K562 (cell line): ENCODE measurements at regions not wholly inside any gene's neighbourhood (a gene's known extent, or its start where the extent isn't known, plus 50 kb on each side); places are given as distances from the start of the nearest gene placed in this dataset.

ENCODE experiments used
- ATAC-seq: fragments of 200-7000 bp; cut with Tn5 transposase; 3 replicates; pipeline ENCODE4 v1.9.1; 2020; ENCODE audit warnings: moderate library complexity
- BruUV-seq: library from RNA; stranded (reverse); fragments of 400-500 nt; replicated peaks from 2 replicates; lab custom pipeline; 2021; lab: Mats Ljungman, UMichigan
- CTCF ChIA-PET: fragments of 300-600 bp; formaldehyde crosslinking; extraction: SDS; loops from one replicate; lab custom pipeline; 2021; ENCODE audit warnings: low intra/inter-chr PET ratio; lab: Yijun Ruan, JAX
- POLR2A ChIA-PET: fragments of 300-600, 350-650 bp; sonication (Branson Sonifier 250); formaldehyde crosslinking; extraction: SDS; loops from one replicate; lab custom pipeline; 2021; ENCODE audit warnings: antibody characterized with exemption, inconsistent platforms; lab: Yijun Ruan, JAX
- DNase-seq, 4 experiments: peaks; one replicate each; pipeline versions ENCODE4 v3.0.0 to v3.0.0-alpha.2; 2011 to 2018; ENCODE audit warnings: low spot score in 3 of 4, mixed read lengths in 3 of 4; ENCODE audit errors: extremely low read depth in 1 of 4
- FAIRE-seq: peaks from 2 replicates; lab custom pipeline; 2011; peaks lifted over from hg19 to GRCh38; lab: Jason Lieb, UNC
- H2AFZ ChIP-seq: 2 replicates; pipeline ENCODE4 v1.6.0; 2011; ENCODE audit warnings: low read depth, low read length, control low read depth, inconsistent platforms
- H3K27ac ChIP-seq: fragments of 200-600 bp; 3 replicates; pipeline ENCODE4 v1.8.0; 2011; ENCODE audit warnings: low read depth, mild to moderate bottlenecking, control low read depth, inconsistent platforms, low read length, moderate library complexity, mixed read lengths; ENCODE audit errors: extremely low read depth
- H3K27me3 ChIP-seq, 2 experiments: fragments of 300-600 bp in 1 of 2; 2 replicates in 1 of 2; 3 replicates in 1 of 2; pipeline versions ENCODE4 v1.6.0 to v1.8.0; 2011; ENCODE audit warnings: inconsistent platforms in 2 of 2, low read length in 2 of 2, mild to moderate bottlenecking in 1 of 2, mixed read lengths in 1 of 2, moderate library complexity in 1 of 2; ENCODE audit not compliant: control insufficient read depth in 2 of 2, insufficient read depth in 2 of 2
- H3K36me3 ChIP-seq: fragments of 300-600 bp; 3 replicates; pipeline ENCODE4 v1.8.0; 2011; ENCODE audit warnings: mild to moderate bottlenecking, low read length, inconsistent platforms; ENCODE audit not compliant: control insufficient read depth, insufficient read depth
- H3K4me1 ChIP-seq, 2 experiments: fragments of 200-600 bp in 1 of 2; replicated peaks in 1 of 2; 2 replicates in 1 of 2; 3 replicates in 1 of 2; pipeline versions ENCODE4 v1.5.1 to v1.8.0; 2011; ENCODE audit warnings: inconsistent platforms in 2 of 2, low read length in 2 of 2, mild to moderate bottlenecking in 1 of 2, mixed read lengths in 1 of 2, moderate library complexity in 1 of 2; ENCODE audit not compliant: control insufficient read depth in 2 of 2, insufficient read depth in 2 of 2
- H3K4me2 ChIP-seq: 2 replicates; pipeline ENCODE4 v1.6.1; 2011; ENCODE audit warnings: low read length, control low read depth, inconsistent platforms, mixed read lengths; ENCODE audit not compliant: insufficient read depth
- H3K4me3 ChIP-seq: fragments of 200-600 bp; sonication (generic), shearing (Covaris generic); 2 replicates; pipeline ENCODE4 v1.5.1; 2016; ENCODE audit warnings: control low read depth, inconsistent platforms
- H3K79me2 ChIP-seq: fragments of 200-600 bp; 3 replicates; pipeline ENCODE4 v1.8.0; 2011; ENCODE audit warnings: low read length, inconsistent platforms; ENCODE audit not compliant: control insufficient read depth, insufficient read depth
- H3K9ac ChIP-seq, 2 experiments: 2 replicates each; pipeline versions ENCODE4 v1.6.0 to v1.6.1; 2011; ENCODE audit warnings: low read depth in 2 of 2, low read length in 2 of 2, control low read depth in 1 of 2, inconsistent platforms in 1 of 2, mild to moderate bottlenecking in 1 of 2, mixed read lengths in 1 of 2; ENCODE audit not compliant: insufficient read depth in 1 of 2
- H3K9me1 ChIP-seq: one replicate; pipeline ENCODE4 v1.6.0; 2011; ENCODE audit warnings: inconsistent platforms, mild to moderate bottlenecking, low read length, moderate library complexity; ENCODE audit not compliant: control insufficient read depth, insufficient read depth
- H3K9me3 ChIP-seq: replicated peaks from 2 replicates; pipeline ENCODE4 v1.5.1; 2011; ENCODE audit warnings: low read depth, low read length, inconsistent platforms; ENCODE audit not compliant: control insufficient read depth, insufficient read depth
- H4K20me1 ChIP-seq: replicated peaks from 2 replicates; pipeline ENCODE4 v1.6.1; 2011; ENCODE audit warnings: low read length, inconsistent platforms, mixed read lengths; ENCODE audit not compliant: control insufficient read depth, insufficient read depth
- HLTF ChIP-seq: fragments of 450-650 bp; IDR thresholded peaks from 2 replicates; pipeline ENCODE4 v1.6.1; 2016
- KLF6 ChIP-seq: fragments of 250-450 bp; sonication (Bioruptor Pico); IDR thresholded peaks from 2 replicates; pipeline ENCODE4 v1.4.0; 2020; ENCODE audit warnings: mild to moderate bottlenecking, moderate library complexity, borderline replicate concordance
- NR2C2 ChIP-seq, 2 experiments: fragments of 200-800 bp in 1 of 2; sonication (Bioruptor generic) in 1 of 2; sonication (generic) in 1 of 2; formaldehyde crosslinking in 1 of 2; IDR thresholded peaks; 2 replicates each; pipeline versions ENCODE4 v1.6.1 to v1.8.0; 2016 to 2022; ENCODE audit warnings: mild to moderate bottlenecking in 1 of 2, missing compliant biosample characterization in 1 of 2, missing genetic modification characterization in 1 of 2, missing genetic modification reagents in 1 of 2
- PHTF2 ChIP-seq: fragments of 250-450 bp; sonication (Bioruptor Pico); IDR thresholded peaks from 2 replicates; pipeline ENCODE4 v1.5.0; 2021; ENCODE audit warnings: mild to moderate bottlenecking
- PRMT5 ChIP-seq: sonication (generic); formaldehyde crosslinking; IDR thresholded peaks from 2 replicates; pipeline ENCODE4 v1.5.0; 2020; ENCODE audit warnings: missing genetic modification reagents
- PURB ChIP-seq: sonication (generic); formaldehyde crosslinking; IDR thresholded peaks from 2 replicates; pipeline ENCODE4 v1.9.0; 2021; ENCODE audit warnings: low read depth, mild to moderate bottlenecking, missing genetic modification reagents
- RBM17 ChIP-seq: fragments of 200-400 bp; formaldehyde crosslinking; IDR thresholded peaks from 2 replicates; pipeline ENCODE4 v1.6.1; 2017; ENCODE audit warnings: low read depth, mild to moderate bottlenecking, low read length, borderline replicate concordance
- SIN3A ChIP-seq, 2 experiments: fragments of 150-350 bp in 1 of 2; IDR thresholded peaks; 2 replicates each; pipeline ENCODE4 v1.6.1; 2011 to 2016; ENCODE audit warnings: borderline replicate concordance in 2 of 2, low read depth in 2 of 2, low read length in 2 of 2, mild to moderate bottlenecking in 2 of 2, moderate library complexity in 2 of 2; ENCODE audit not compliant: control insufficient read depth in 1 of 2
- ZBTB17 ChIP-seq: fragments of 450-650 bp; formaldehyde crosslinking; IDR thresholded peaks from 2 replicates; pipeline ENCODE4 v1.4.0; 2020; ENCODE audit warnings: mild to moderate bottlenecking
- ZBTB8A ChIP-seq: fragments of 450-650 bp; IDR thresholded peaks from 2 replicates; pipeline ENCODE4 v1.6.1; 2018; ENCODE audit warnings: mild to moderate bottlenecking, moderate library complexity; ENCODE audit not compliant: partially characterized antibody
- ZEB2 ChIP-seq: fragments of 450-650 bp; IDR thresholded peaks from 2 replicates; pipeline ENCODE4 v1.6.1; 2016
- ZNF274 ChIP-seq: IDR thresholded peaks from 2 replicates; pipeline ENCODE4 v1.6.1; 2011; ENCODE audit warnings: low read depth, mild to moderate bottlenecking, low read length, moderate library complexity, borderline replicate concordance
- ZNF589 ChIP-seq: fragments of 200-800 bp; sonication (Bioruptor generic); IDR thresholded peaks from 2 replicates; pipeline ENCODE4 v1.6.1; 2016; ENCODE audit warnings: low read depth, missing genetic modification characterization, missing compliant biosample characterization
- WGBS: fragments of 100-300 bp; shearing (Covaris generic); methylation state at CpG from one replicate; pipeline ENCODE4 v1.1.6; 2016; ENCODE audit warnings: low coverage, mixed read lengths; ENCODE audit not compliant: insufficient coverage; ENCODE audit errors: missing lambda C conversion rate; 5-methylcytosine and 5-hydroxymethylcytosine counted together
- in situ Hi-C: fragments of 300-500 bp; cut with MboI; formaldehyde crosslinking; loops from 4 replicates; pipeline ENCODE4 v1.15.0; 2018; ENCODE audit warnings: inconsistent platforms, mixed read lengths
- intact Hi-C: fragments of 100-400 bp; cut with micrococcal nuclease; formaldehyde crosslinking; loops from 2 replicates; pipeline ENCODE4 v1.14.2; 2022
- TF ChIP-seq, protein P1 (sequence below): sonication (generic); formaldehyde crosslinking; IDR thresholded peaks from 2 replicates; pipeline ENCODE4 v1.8.0; 2022; ENCODE audit warnings: missing genetic modification reagents, mild to moderate bottlenecking, borderline replicate concordance
- TF ChIP-seq, protein P2 (sequence below): fragments of 450-650 bp; conservative IDR thresholded peaks from 2 replicates; pipeline ENCODE4 v1.6.1; 2016; ENCODE audit warnings: missing genetic modification characterization, low read depth, mild to moderate bottlenecking, control low read depth, missing compliant biosample characterization

DNA sequence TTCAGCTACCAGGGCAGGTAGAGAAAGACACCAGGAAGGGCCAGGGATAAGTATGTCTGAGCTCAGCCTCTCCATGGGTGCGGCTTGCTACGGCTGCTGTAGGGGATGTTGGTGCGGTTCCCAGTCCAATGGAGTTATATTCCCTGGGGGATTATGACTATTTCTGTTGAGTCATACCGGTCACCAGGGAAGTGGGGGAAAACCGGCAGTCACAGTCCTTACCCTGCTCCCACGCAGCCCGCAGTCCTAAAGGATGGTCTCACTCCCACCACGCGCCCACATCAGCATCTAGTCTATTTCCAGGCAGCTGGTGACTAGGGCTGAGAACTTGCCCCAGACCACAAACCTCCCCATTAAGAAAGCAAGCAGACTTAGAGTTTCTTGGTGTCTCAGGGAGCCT is 191.6 kb downstream of the VEGFC start:
- no peaks in the 10 kb centered on the region for H3K9me3 ChIP-seq
- in situ Hi-C loops (no loop called here), intact Hi-C loops (no loop called here)
- no peaks in the 10 kb centered on the region for H3K27me3 ChIP-seq
- ChIA-PET CTCF (no interaction called here), POLR2A (interaction anchor here (0.5 kb wide), 1 partner anchor 1314 kb away, joined by 3 read pairs; no protein-coding TSS in a partner anchor)
- DNase-seq (no peak), ATAC-seq (no peak), FAIRE-seq (no peak)
- H3K9me1 ChIP-seq: no peaks in the 10 kb centered on the region
- no peaks in the 10 kb centered on the region for H3K36me3 ChIP-seq
- no peaks in the 10 kb centered on the region for H3K4me1 ChIP-seq
- H4K20me1 ChIP-seq: no peaks in the 10 kb centered on the region
- H3K4me2 ChIP-seq: no peak overlapping the region
- H3K27ac ChIP-seq: no peak overlapping the region
- H2AFZ ChIP-seq: no peak overlapping the region
- no peak for TF ChIP-seq HLTF
- TF ChIP-seq PHTF2 (CRISPR knock-in tag): no peak
- TF ChIP-seq, protein P1, sequence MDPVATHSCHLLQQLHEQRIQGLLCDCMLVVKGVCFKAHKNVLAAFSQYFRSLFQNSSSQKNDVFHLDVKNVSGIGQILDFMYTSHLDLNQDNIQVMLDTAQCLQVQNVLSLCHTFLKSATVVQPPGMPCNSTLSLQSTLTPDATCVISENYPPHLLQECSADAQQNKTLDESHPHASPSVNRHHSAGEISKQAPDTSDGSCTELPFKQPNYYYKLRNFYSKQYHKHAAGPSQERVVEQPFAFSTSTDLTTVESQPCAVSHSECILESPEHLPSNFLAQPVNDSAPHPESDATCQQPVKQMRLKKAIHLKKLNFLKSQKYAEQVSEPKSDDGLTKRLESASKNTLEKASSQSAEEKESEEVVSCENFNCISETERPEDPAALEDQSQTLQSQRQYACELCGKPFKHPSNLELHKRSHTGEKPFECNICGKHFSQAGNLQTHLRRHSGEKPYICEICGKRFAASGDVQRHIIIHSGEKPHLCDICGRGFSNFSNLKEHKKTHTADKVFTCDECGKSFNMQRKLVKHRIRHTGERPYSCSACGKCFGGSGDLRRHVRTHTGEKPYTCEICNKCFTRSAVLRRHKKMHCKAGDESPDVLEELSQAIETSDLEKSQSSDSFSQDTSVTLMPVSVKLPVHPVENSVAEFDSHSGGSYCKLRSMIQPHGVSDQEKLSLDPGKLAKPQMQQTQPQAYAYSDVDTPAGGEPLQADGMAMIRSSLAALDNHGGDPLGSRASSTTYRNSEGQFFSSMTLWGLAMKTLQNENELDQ (CRISPR knock-in tag): no peak
- no peak for TF ChIP-seq KLF6 (CRISPR knock-in tag)
- no peak for TF ChIP-seq SIN3A (IDR thresholded peaks at IDR 0.05; ENCODE audit: borderline replicate concordance in 2 of 2, control insufficient read depth in 1 of 2, low read depth in 2 of 2, low read length in 2 of 2)
- no peak for TF ChIP-seq PRMT5
- TF ChIP-seq ZEB2: no peak
- no peak for TF ChIP-seq PURB (CRISPR knock-in tag)
- TF ChIP-seq ZNF589 (CRISPR knock-in tag): no peak
- no peak for TF ChIP-seq ZNF274
- no peak for TF ChIP-seq RBM17
- no peak for TF ChIP-seq ZBTB8A
- TF ChIP-seq, protein P2, sequence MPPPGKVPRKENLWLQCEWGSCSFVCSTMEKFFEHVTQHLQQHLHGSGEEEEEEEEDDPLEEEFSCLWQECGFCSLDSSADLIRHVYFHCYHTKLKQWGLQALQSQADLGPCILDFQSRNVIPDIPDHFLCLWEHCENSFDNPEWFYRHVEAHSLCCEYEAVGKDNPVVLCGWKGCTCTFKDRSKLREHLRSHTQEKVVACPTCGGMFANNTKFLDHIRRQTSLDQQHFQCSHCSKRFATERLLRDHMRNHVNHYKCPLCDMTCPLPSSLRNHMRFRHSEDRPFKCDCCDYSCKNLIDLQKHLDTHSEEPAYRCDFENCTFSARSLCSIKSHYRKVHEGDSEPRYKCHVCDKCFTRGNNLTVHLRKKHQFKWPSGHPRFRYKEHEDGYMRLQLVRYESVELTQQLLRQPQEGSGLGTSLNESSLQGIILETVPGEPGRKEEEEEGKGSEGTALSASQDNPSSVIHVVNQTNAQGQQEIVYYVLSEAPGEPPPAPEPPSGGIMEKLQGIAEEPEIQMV (tag): no peak
- TF ChIP-seq NR2C2 (CRISPR knock-in tag; IDR thresholded peaks at IDR 0.05): no peak
- TF ChIP-seq NR2C2 (tag; IDR thresholded peaks at IDR 0.05): no peak
- TF ChIP-seq ZBTB17 (CRISPR knock-in tag): no peak
- H3K9ac ChIP-seq: no peak overlapping the region
- no TSS peak for BruUV-seq
- H3K79me2 ChIP-seq: no peaks in the 10 kb centered on the region
- no peak overlapping the region for H3K4me3 ChIP-seq
- WGBS: 6% methylated on average over 9 of the region's 9 CpGs
